ENCODE measurements at regions not wholly inside any gene's neighbourhood (a gene's known extent, or its start where the extent isn't known, plus 50 kb on each side); places are given as distances from the start of the nearest gene placed in this dataset.
"Not testable (repeated sequence)": the region's sequence is repeated elsewhere in the genome, so short reads cannot be mapped to it uniquely, and the experiment has no call there.

GRCh38 chrX:42290608-42291007 is 367.3 kb upstream of the CASK start:
- FAIRE-seq: no peak

DNA sequence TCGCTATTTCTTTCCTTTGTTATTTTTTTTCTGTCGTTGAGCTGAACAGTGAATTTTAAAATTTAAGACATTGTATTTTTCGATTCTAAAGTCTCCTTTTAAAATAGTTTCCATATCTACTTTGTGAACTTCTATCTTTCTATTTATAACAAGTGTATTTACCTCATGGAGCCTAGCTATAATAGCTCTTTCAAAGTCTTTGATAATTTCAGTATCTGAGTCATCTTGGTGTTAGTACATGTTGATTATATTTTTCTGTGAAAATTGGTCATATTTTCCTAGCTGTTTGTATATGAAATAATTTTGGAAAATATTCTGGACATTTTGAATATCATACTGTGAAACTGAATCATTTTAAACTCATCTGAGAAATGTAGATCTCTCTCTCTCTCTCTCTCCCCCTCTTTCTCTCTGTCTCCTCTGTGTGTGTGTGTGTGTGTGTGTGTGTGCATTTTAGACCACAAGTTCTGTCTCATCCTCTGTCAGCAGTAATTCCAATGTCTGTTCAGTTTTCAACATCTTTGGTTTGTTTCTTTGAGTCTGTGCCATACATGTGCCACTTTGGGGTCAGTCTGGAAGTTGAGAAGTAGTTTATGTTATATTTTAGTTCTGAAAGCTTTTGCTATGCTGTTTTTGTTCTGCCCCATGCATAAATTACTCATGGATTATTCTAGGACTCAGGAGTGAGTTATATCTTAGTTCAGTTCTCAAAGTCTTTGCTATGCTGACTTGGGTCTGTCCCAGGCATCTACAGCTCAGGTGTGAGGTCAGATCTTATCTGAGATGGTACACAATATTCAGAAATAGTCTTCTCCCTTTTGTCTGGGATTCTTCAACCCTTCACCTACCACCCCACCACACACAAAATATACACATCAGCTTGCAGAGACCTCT is 366.4 kb upstream of the CASK start:
- FAIRE-seq: no peak

DNA sequence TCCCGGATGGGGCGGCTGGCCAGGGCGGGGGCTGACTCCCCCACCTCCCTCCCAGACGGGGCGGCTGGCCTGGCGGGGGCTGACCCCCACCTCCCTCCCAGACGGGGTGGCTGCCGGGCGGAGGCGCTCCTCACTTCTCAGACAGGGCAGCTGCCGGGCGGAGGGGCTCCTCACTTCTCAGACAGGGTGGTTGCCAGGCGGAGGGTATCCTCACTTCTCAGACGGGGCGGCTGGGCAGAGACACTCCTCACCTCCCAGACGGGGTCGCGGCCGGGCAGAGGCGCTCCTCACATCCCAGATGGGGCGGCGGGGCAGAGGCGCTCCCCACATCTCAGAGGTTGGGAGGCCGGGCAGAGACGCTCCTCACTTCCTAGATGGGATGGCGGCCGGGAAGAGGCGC is 362.3 kb upstream of the CASK start:
- not testable (repeated sequence) for FAIRE-seq

DNA sequence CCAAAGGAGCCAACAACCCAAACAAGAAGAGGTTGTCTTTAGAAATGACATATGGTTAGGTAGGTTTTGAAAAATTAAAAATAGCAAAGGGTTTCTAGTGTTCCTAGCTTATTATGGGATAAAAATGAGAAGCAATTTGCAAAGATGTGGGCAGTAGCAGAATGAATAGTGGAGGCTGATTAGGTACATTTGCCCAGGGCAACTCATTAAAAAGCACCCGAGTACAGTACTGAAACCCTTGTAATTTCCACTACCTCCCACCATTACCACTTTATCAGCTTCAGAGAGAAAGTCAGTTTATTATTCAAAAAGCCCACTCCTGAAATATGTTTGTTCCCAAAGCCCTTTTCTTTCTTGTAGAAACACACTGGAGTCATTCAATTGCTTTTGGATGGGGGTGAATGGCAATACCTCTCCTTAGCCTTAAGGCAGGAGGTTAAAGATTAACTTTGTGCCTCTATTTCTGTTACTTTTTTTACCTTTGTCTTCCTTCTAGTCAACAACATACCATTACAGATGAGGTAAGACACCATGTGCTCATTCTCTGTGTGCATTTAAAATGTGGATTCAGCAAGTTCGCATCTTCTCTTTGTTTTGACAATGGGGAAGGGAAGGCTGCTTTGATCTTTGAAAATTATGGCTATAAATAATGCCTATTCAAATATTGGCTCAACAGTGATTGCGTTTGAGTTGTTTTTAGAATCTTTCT is 353.8 kb upstream of the CASK start:
- no peak for FAIRE-seq

DNA sequence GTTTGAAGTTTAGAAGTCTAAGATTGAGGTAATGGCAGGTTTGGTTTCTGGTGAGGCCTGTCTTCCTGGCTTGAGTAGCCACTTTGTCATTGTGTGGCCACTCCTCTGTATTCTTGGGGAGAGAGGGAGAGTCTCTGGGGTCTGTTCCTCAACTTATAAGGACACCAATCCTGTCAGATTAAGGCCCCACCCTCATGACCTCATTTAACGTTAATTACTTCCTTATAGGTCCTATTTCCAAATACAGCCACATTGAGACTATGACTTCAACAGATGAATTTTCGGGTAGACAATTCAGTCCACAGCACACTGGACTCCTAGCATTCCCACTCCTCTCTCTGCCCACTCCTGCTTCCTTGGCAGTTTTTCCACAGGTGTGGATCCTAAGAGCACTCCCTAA is 350.8 kb upstream of the CASK start:
- FAIRE-seq: no peak

GRCh38 chrX:42273387-42273786 is 350.0 kb upstream of the CASK start:
- no peak for FAIRE-seq

DNA sequence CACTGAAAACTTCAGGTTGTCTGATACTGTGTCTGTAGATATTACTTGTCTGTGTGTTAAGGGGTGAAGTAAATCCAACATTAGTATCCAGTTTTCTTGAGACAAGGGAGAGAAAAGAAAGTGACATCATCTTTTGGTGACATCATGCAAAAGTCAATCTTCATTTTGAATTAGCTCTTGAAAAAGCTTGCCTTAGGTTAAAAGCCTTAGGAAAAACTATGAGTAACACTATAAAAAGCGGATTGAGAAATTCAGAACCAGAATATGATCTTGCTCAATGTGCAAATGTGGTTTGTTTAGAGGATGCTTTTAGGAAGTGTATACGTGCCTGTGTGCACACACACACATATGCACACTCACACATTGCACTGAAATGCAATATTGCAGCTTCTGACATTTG is 345.8 kb upstream of the CASK start:
- no peak for FAIRE-seq

GRCh38 chrX:42260854-42261253 is 337.5 kb upstream of the CASK start:
- FAIRE-seq: no peak

DNA sequence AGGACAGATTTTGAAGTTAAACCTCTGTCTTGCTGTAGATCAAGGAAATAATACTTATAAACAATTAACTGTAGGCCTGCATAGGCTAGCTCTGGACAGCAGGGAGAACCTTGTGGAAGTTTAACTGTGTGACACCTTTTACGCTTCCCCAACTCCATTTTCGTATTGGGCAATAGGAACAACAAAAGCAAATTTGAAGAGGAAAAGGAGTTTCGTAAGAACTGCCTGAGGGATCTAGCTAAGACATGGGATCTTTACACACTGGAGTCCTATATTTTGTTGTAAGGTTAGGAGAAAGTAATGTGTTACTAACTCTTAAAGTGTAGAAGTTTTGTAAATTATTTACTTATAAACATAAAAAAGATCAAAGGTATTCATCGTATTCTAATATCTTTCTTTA is 324.9 kb upstream of the CASK start:
- FAIRE-seq: no peak

DNA sequence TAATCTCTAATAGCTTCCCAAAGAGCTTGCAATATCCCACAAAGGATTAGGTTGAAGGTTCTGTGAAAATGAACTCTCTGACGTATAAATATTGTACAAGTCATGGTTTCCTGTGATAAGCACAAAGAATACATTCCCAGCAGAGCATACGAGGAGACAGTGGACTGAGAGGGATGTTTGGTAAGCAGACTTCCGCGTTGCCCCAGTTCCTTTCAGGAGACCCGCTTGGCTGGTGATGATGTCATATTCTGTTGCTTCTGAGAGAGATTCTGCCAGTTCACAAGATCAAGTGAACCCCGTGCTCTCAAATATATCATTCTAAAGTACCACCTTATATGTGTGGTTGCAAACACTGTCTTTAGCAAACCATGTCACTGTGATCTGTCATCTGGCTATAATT is 323.9 kb upstream of the CASK start:
- no peak for FAIRE-seq

GRCh38 chrX:42246814-42247213 is 323.5 kb upstream of the CASK start:
- no peak for FAIRE-seq

GRCh38 chrX:42242004-42242403 is 318.6 kb upstream of the CASK start:
- no peak for FAIRE-seq

- FAIRE-seq: no peak
Measured at GRCh38 chrX:42241421-42241820, 318.1 kb upstream of the CASK start.

GRCh38 chrX:42237956-42238355 is 314.6 kb upstream of the CASK start:
- FAIRE-seq: no peak

GRCh38 chrX:42229533-42229932 is 306.2 kb upstream of the CASK start:
- FAIRE-seq: no peak

- no peak for FAIRE-seq
Measured at GRCh38 chrX:42220666-42221065, 297.3 kb upstream of the CASK start.

GRCh38 chrX:42220083-42220482 is 296.7 kb upstream of the CASK start:
- FAIRE-seq: no peak

- no peak for FAIRE-seq
Measured at GRCh38 chrX:42219231-42219630, 295.9 kb upstream of the CASK start.

DNA sequence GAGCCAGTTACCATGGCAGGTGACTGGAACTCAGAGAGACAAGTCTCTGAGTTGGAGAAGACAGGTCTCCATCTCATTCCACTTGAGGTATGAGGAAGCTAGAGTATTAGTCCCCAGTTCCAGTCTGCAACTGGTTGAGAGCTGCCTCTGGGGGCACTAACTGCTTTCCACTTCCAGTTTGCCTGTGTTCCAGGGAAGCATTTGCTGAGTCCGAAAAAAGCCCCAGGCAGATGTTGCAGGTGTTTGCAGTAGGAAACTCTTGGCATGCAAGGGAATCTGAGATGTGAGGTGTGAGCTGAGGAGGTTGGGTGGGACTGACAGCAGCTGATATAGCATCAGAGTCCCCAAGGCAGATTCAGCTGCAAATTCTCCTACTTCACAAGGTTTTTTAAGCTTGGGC is 272.2 kb upstream of the CASK start:
- FAIRE-seq: no peak

DNA sequence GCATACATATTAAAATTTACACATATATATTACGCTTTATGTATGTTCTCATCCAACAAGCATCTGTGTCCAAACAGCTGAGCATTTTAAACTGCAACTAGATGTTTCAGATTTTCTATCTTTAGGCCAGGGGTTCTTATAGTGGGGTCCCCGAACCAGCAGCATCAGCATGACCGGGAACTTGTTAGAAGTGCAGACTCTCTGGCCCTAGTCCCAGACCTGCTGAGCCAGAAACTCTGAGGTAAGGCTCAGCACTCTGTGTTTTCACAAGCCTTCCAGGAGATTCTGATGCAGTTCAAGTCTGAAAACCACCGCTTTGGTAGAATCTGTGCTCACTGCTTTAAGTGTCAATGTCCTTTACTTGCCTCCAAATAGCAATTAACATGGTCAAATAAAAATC is 266.2 kb upstream of the CASK start:
- FAIRE-seq: no peak

DNA sequence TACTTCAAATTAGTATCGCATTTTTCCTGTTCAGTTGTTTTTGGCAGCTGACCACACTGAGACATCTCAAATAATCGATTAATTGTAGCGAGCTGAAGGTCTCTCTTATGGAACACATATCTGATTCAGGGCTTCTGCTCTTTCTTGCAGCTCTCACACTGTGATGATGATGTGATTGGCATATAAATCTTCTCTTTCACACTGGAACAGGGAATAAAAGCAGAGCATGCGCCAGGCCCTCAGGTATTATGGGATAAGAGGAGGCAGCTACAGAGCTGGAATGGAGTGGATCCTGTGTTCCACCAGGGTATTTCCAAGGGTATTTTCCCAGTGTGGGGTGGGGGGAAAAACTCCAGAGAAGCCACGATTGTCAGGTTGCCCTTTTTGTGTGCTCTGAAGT is 265.4 kb upstream of the CASK start:
- no peak for FAIRE-seq

- no peak for FAIRE-seq
Measured at GRCh38 chrX:42176789-42177188, 253.4 kb upstream of the CASK start.

GRCh38 chrX:42175843-42176242 is 252.5 kb upstream of the CASK start:
- FAIRE-seq: no peak

DNA sequence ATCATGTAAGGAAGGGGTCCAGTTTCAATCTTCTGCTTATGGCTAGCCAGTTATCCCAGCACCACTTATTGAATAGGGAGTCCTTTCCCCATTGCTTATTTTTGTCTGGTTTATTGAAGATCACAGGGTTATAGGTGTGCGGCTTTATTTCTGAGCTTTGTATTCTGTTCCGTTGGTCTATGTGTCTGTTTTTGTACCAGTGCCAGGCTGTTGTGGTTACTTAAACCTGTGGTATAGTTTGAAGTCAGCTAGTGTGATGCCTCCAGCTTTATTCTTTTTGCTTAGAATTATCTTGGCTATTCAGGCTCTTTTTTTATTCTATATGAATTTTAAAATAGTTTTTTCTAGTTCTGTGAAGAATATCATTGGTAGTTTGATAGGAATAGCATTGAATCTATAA is 234.6 kb upstream of the CASK start:
- FAIRE-seq: not testable (repeated sequence)

GRCh38 chrX:42151808-42152207 is 228.5 kb upstream of the CASK start:
- FAIRE-seq: no peak

All from islet of Langerhans (tissue), 1 donor.